ENCODE measurements at regions not wholly inside any gene's neighbourhood (a gene's known extent, or its start where the extent isn't known, plus 50 kb on each side); places are given as distances from the start of the nearest gene placed in this dataset.

- FAIRE-seq, result no peak
- peaks cover 4% of the 10 kb centered on the region; the same call in 1 of the 3 replicates for H3K4me1 ChIP-seq
- POLR2A ChIA-PET, result no interaction called here
- no peak for ATAC-seq
- no peak for DNase-seq (ENCODE audit: low read depth in 1 of 2, low spot score in 1 of 2)
- H3K4me2 ChIP-seq, result no peak overlapping the region
- WGBS (ENCODE audit: missing lambda C conversion rate), result 75% methylated on average over 12 of the region's 12 CpGs
- CTCF ChIA-PET, result interaction anchor here (1.9 kb wide), 1 partner anchor 9 kb away, joined by 8 read pairs; no protein-coding TSS in a partner anchor
- TF ChIP-seq POLR2A (IDR thresholded peaks at IDR 0.05; ENCODE audit: low read length), result no peak
- H3K4me3 ChIP-seq, result no peak overlapping the region
- no peak overlapping the region for H3K27ac ChIP-seq
- no peaks in the 10 kb centered on the region for H3K9me3 ChIP-seq
These were observed 346.8 kb downstream of the ETNK1 start for GRCh38 chr12:22971701-22972191.

GRCh38 chr12:22974865-22975264 is 349.9 kb downstream of the ETNK1 start:
- H3K4me2 ChIP-seq, result 0 out of 3 replicates have a peak overlapping the region, but pooled peaks have one; percentile 18
- DNase-seq (ENCODE audit: low read depth in 1 of 2, low spot score in 1 of 2), result peak; percentile 15 to 64
- no peak for FAIRE-seq
- H3K9me3 ChIP-seq, result no peaks in the 10 kb centered on the region
- TF ChIP-seq JUNB (IDR thresholded peaks at IDR 0.05) (0 out of 2 replicates have a peak, but pooled peaks have one; percentile 12), FOSL2 (IDR thresholded peaks at IDR 0.05) (0 out of 2 replicates have a peak, but pooled peaks have one; percentile 37), FOSL2 (CRISPR knock-in tag; IDR thresholded peaks at IDR 0.05) (peak; percentile 88), NR3C1 (IDR thresholded peaks at IDR 0.05) (no peak)
- ChIA-PET CTCF (no interaction called here), POLR2A (no interaction called here)
- ATAC-seq, result peak; percentile 92
- H3K27ac ChIP-seq, result no peak overlapping the region
- H3K4me1 ChIP-seq, result peaks cover 4% of the 10 kb centered on the region; the same call in 1 of the 3 replicates
- H3K4me3 ChIP-seq, result no peak overlapping the region

- Histone ChIP-seq H3K4me1 (peaks cover 4% of the 10 kb centered on the region; the same call in 1 of the 3 replicates), H3K4me2 (no peak overlapping the region), H3K4me3 (no peak overlapping the region), H3K27ac (no peak overlapping the region), H3K9me3 (no peaks in the 10 kb centered on the region)
- ChIA-PET POLR2A (no interaction called here), CTCF (no interaction called here)
- FAIRE-seq, result no peak
- no peak for DNase-seq (ENCODE audit: low read depth in 1 of 2, low spot score in 1 of 2)
- TF ChIP-seq ZC3H11A (IDR thresholded peaks at IDR 0.05), result no peak
- no peak for TF ChIP-seq ELK1 (IDR thresholded peaks at IDR 0.05; ENCODE audit: low read depth, low read length)
- peak in 1 of 2 experiments; percentile 34; a peak in 2 of 6 replicates for ATAC-seq
- 17% methylated on average over 2 of the region's 2 CpGs for WGBS (ENCODE audit: missing lambda C conversion rate)
These were observed 354.0 kb downstream of the ETNK1 start for GRCh38 chr12:22978962-22979361.

- Histone ChIP-seq H3K9me3 (no peaks in the 10 kb centered on the region), H3K27ac (no peak overlapping the region), H3K4me2 (no peak overlapping the region), H3K4me3 (no peak overlapping the region), H3K4me1 (peaks cover 4% of the 10 kb centered on the region; the same call in 1 of the 3 replicates)
- FAIRE-seq (no peak), ATAC-seq (no peak), DNase-seq (ENCODE audit: low read depth in 1 of 2, low spot score in 1 of 2) (no peak)
- 7% methylated on average over 5 of the region's 5 CpGs for WGBS (ENCODE audit: missing lambda C conversion rate)
- TF ChIP-seq FOXS1 (CRISPR knock-in tag; IDR thresholded peaks at IDR 0.05), result no peak
- TF ChIP-seq EP300 (IDR thresholded peaks at IDR 0.05), result no peak
- TF ChIP-seq HDAC2 (IDR thresholded peaks at IDR 0.05), result no peak
- no peak for TF ChIP-seq JUNB (IDR thresholded peaks at IDR 0.05)
- TF ChIP-seq FOSB (CRISPR knock-in tag; IDR thresholded peaks at IDR 0.05), result no peak
- no peak for TF ChIP-seq NR3C1 (IDR thresholded peaks at IDR 0.05)
- no peak for TF ChIP-seq EHF (CRISPR knock-in tag; IDR thresholded peaks at IDR 0.05)
- TF ChIP-seq RFX5 (IDR thresholded peaks at IDR 0.05), result no peak
- TF ChIP-seq JUN (IDR thresholded peaks at IDR 0.05), result no peak
- no peak for TF ChIP-seq EHMT2 (IDR thresholded peaks at IDR 0.05; ENCODE audit: low read depth)
- no peak for TF ChIP-seq POLR2A (IDR thresholded peaks at IDR 0.05; ENCODE audit: low read length)
- TF ChIP-seq TFCP2L1 (CRISPR knock-in tag; IDR thresholded peaks at IDR 0.05), result no peak
- TF ChIP-seq HMGXB4 (CRISPR knock-in tag; IDR thresholded peaks at IDR 0.05; ENCODE audit: borderline replicate concordance), result no peak
- no peak for TF ChIP-seq MAX (IDR thresholded peaks at IDR 0.05)
- no peak for TF ChIP-seq RARB (CRISPR knock-in tag; IDR thresholded peaks at IDR 0.05)
- TF ChIP-seq HEYL (CRISPR knock-in tag; IDR thresholded peaks at IDR 0.05), result no peak
- TF ChIP-seq PBX3 (IDR thresholded peaks at IDR 0.05), result no peak
- TF ChIP-seq MAFK (IDR thresholded peaks at IDR 0.05; ENCODE audit: partially characterized antibody), result no peak
- POLR2A ChIA-PET, result no interaction called here
- CTCF ChIA-PET, result interaction anchor here (2.5 kb wide), 1 partner anchor 8 kb away, joined by 8 read pairs; no protein-coding TSS in a partner anchor
These were observed 355.0 kb downstream of the ETNK1 start for GRCh38 chr12:22979854-22980469.

Data from A549 (cell line).